GM12875 (cell line): ENCODE measurements at regions not wholly inside any gene's neighbourhood (a gene's known extent, or its start where the extent isn't known, plus 50 kb on each side); places are given as distances from the start of the nearest gene placed in this dataset.

Experiments used
- H3K4me3 ChIP-seq: one replicate; pipeline ENCODE4 v1.5.1; 2011; ENCODE audit warnings: low read depth, low read length, control low read depth
- TF ChIP-seq, protein P1 (sequence below): IDR thresholded peaks from 2 replicates; pipeline ENCODE4 v1.5.1; 2011; ENCODE audit warnings: low read depth, mild to moderate bottlenecking, control low read depth, inconsistent platforms, low read length, moderate library complexity, borderline replicate concordance; ENCODE audit not compliant: insufficient read depth

DNA sequence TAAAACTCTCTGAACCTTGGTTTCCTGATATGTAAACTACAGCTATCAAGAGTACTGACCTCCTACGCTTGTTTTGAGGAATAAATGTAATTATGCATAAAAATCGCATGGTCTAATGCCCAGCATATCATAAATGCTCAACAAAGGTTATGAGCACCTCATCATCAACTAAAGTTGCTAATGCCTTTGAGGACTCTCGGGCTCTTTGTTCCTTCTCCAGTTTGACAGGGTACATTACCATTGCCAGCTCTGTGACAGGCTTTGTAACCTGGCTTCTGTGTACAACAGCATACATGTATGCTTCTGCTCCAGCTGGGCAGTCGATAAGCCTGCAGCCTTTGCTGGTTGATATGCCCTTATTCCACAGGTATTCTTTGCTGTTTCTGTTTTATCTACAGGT lies 95.2 kb downstream of the C9orf152 start:
- TF ChIP-seq, protein P1, sequence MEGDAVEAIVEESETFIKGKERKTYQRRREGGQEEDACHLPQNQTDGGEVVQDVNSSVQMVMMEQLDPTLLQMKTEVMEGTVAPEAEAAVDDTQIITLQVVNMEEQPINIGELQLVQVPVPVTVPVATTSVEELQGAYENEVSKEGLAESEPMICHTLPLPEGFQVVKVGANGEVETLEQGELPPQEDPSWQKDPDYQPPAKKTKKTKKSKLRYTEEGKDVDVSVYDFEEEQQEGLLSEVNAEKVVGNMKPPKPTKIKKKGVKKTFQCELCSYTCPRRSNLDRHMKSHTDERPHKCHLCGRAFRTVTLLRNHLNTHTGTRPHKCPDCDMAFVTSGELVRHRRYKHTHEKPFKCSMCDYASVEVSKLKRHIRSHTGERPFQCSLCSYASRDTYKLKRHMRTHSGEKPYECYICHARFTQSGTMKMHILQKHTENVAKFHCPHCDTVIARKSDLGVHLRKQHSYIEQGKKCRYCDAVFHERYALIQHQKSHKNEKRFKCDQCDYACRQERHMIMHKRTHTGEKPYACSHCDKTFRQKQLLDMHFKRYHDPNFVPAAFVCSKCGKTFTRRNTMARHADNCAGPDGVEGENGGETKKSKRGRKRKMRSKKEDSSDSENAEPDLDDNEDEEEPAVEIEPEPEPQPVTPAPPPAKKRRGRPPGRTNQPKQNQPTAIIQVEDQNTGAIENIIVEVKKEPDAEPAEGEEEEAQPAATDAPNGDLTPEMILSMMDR = no peak

DNA sequence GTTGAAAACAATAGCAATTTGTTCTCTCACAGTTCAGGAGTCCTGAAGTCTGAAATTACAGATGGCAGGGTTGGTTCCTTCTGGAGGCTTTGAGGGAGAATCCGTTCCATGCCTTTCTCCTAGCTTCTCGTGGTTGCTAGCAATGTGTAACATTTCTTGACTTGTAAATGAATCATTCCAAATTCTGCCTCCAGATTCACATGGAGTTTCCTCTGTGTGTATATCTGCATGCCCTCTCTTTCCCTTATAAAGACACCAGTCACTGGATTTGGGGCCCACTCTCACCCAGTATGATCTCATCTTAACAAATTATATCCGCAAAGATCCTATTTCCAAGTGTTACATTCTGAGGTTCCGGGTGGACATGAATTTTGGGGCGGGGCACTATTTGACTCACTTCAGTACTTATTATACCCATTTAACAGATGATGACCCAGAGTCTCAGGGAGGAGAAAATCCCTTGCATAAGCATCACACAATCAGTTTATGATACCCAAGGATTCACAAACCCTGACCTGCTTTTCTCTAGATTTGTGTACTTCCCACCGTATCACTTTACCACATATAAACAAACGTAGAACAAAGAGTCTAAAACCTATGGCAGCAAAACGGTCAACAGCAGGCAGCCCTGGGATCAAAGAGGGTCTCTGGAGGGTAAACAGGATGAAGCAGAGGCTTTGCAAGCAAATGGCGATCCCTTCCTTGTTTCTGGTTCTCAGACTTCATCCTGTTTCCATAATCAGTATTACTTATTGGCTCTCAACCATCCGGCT lies 93.7 kb downstream of the C9orf152 start:
- TF ChIP-seq, protein P1 = no peak
- H3K4me3 ChIP-seq = no peak overlapping the region

More for the DNA sequence above, 95.2 kb downstream of the C9orf152 start:
- no peak overlapping the region for H3K4me3 ChIP-seq

DNA sequence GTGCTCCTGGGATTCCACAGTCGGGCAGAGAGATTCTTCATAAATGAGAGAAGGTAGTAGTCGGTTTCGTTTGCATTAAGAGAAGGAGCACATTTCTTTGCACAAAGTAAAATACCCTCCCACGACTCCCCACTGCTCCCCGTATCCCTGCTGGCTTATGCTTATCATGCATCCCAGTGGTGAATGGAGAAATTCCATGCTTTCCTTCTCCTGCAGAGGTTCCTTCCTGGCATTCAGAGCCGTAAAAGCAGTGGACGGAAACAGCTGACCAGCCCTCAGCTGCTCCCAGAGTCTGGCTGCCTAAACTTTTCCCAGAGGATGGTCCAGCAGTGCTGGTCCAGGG lies 93.1 kb downstream of the C9orf152 start:
- H3K4me3 ChIP-seq = no peak overlapping the region
- TF ChIP-seq, protein P1 = no peak

DNA sequence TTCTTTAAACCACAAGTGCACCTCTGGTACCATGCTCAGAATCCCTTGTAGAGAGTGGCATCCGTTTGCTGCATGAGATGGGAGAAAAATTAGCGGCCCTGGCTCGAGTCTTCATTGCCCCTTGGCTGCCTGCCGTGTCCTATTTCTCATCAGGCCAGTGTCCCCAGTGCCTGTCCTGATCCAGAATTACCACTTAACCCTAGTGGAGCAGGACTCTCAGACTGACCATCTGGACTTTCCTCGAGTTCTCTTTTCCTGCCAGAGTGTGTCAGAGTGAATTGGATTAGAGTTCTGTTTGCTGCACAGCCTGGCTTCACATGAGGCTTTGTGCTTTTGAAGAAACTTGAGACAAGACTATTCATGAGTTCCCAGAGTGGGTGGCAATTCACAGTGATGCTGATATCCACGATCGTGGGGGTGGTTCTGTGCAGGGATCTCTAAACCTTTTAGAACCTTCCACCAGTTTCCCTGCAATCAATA lies 92.6 kb downstream of the C9orf152 start:
- no peak overlapping the region for H3K4me3 ChIP-seq
- TF ChIP-seq, protein P1 = no peak

DNA sequence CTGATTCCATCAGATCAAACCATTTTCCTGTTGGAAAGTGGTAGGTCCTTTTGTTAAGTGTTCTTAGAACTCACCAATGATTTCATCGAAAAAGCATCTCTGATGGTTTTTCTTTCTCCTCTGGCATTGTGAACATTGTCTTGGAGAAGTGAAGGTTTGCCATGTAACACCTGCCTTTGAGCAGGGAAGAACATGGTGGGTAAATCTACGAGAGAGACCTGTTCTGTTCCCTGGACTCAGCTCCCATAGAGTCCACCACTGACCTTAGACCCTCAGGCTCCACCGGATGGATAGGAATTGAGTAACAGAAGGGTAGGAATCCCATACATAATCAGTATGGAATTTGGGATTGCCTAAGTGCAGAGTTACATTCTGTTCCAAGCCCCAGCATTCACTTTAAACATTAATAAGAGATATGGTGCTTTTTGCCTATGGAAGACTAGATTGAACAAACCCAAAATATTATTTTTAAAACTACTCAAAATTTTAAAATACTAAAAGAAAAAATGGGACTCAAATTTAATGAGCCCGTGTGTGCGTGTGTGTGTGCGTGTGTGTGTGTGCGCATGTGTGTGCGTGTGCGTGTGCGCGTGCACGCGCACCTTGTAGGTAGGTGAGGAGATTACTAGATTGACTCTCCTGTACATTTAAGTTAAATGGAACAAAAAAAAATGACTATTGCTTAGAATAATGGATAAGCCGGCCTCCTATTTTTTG lies 92.0 kb downstream of the C9orf152 start:
- TF ChIP-seq, protein P1 = no peak
- no peak overlapping the region for H3K4me3 ChIP-seq

DNA sequence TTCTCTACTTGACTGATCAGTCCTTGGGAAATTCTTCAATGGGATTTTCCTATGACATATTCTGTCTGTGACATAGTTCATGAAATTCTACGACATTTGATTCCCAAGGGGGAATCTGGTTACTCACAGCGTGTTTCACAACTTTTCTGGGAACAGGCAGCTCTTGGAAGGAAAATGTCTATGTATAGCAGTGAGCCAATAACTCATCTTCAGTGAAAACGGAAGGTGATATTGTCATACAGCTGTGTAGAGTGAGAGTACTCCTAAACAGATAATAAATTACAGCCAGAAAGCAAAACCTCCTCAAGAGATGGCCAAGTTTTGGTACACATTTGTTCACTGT lies 91.4 kb downstream of the C9orf152 start:
- no peak overlapping the region for H3K4me3 ChIP-seq
- TF ChIP-seq, protein P1 = no peak

DNA sequence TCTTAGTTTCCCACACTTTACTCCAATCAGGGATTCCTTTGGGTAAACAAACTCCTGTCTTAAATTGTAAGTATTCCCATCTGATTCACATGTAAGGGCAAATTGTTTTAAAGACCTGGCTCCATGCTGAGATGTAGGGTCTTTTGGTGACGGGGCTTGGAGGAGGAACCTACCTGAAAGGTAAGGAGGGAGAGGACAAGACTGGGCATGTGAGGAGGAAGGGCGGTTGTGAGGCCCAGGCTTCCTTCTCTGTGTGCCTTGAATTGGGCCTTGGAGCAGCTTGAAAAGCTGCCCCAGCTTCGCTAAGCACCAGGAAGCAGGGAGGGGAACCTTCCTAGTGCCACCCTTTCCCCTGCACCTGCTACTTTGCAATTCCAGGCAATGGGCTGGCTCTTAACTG lies 86.8 kb downstream of the C9orf152 start:
- H3K4me3 ChIP-seq = no peak overlapping the region
- TF ChIP-seq, protein P1 = no peak
